ENCODE measurements at regions not wholly inside any gene's neighbourhood (a gene's known extent, or its start where the extent isn't known, plus 50 kb on each side); places are given as distances from the start of the nearest gene placed in this dataset.

- no peak for DNase-seq (ENCODE audit: low read depth)
- no peak overlapping the region for H3K4me3 ChIP-seq (ENCODE audit: low read depth, low read length)
- TF ChIP-seq MAX (IDR thresholded peaks at IDR 0.05; ENCODE audit: low read depth, low read length) (no peak), MYC (IDR thresholded peaks at IDR 0.05; ENCODE audit: low read depth, low read length) (no peak), CTCF (IDR thresholded peaks at IDR 0.05; ENCODE audit: low read depth, low read length) (no peak), POLR2A (IDR thresholded peaks at IDR 0.05; ENCODE audit: extremely low read depth, insufficient read length) (no peak)
These were observed 135.4 kb upstream of the FMN2 start for GRCh38 chr1:239956263-239956662.

GRCh38 chr1:239958063-239958462, 133.6 kb upstream of the FMN2 start:
- no peak for DNase-seq (ENCODE audit: low read depth)
- TF ChIP-seq MAX (IDR thresholded peaks at IDR 0.05; ENCODE audit: low read depth, low read length) (no peak), CTCF (IDR thresholded peaks at IDR 0.05; ENCODE audit: low read depth, low read length) (no peak)
- no peak overlapping the region for H3K4me3 ChIP-seq (ENCODE audit: low read depth, low read length)

- no peak for TF ChIP-seq MAX (IDR thresholded peaks at IDR 0.05; ENCODE audit: low read depth, low read length)
- TF ChIP-seq POLR2A (IDR thresholded peaks at IDR 0.05; ENCODE audit: extremely low read depth, insufficient read length), result no peak
- TF ChIP-seq MYC (IDR thresholded peaks at IDR 0.05; ENCODE audit: low read depth, low read length), result no peak
- TF ChIP-seq CTCF (IDR thresholded peaks at IDR 0.05; ENCODE audit: low read depth, low read length), result no peak
- H3K4me3 ChIP-seq (ENCODE audit: low read depth, low read length), result no peak overlapping the region
- no peak for DNase-seq (ENCODE audit: low read depth)
These were observed 131.3 kb upstream of the FMN2 start for GRCh38 chr1:239960366-239960765.

- no peak for DNase-seq (ENCODE audit: low read depth)
- TF ChIP-seq CTCF (IDR thresholded peaks at IDR 0.05; ENCODE audit: low read depth, low read length) (no peak), MYC (IDR thresholded peaks at IDR 0.05; ENCODE audit: low read depth, low read length) (no peak), POLR2A (IDR thresholded peaks at IDR 0.05; ENCODE audit: extremely low read depth, insufficient read length) (no peak), MAX (IDR thresholded peaks at IDR 0.05; ENCODE audit: low read depth, low read length) (no peak)
- H3K4me3 ChIP-seq (ENCODE audit: low read depth, low read length), result no peak overlapping the region
These were observed 127.8 kb upstream of the FMN2 start for GRCh38 chr1:239963856-239964255.

GRCh38 chr1:239976130-239976968, 115.3 kb upstream of the FMN2 start:
- peak; percentile 57 for DNase-seq (ENCODE audit: low read depth)
- peak; percentile 90 for TF ChIP-seq CTCF (IDR thresholded peaks at IDR 0.05; ENCODE audit: low read depth, low read length)
- no peak for TF ChIP-seq MAX (IDR thresholded peaks at IDR 0.05; ENCODE audit: low read depth, low read length)
- H3K4me3 ChIP-seq (ENCODE audit: low read depth, low read length), result no peak overlapping the region
